Neuron (in vitro differentiated cells): ENCODE measurements at regions not wholly inside any gene's neighbourhood (a gene's known extent, or its start where the extent isn't known, plus 50 kb on each side); places are given as distances from the start of the nearest gene placed in this dataset.

Source experiments
- H2AFZ ChIP-seq: one replicate; pipeline ENCODE4 v1.6.1; 2013; ENCODE audit warnings: low read depth, mild to moderate bottlenecking, inconsistent platforms, low read length, moderate library complexity
- H3K27me3 ChIP-seq: one replicate; pipeline ENCODE4 v1.6.1; 2013; ENCODE audit warnings: low read length; ENCODE audit not compliant: insufficient read depth
- H3K36me3 ChIP-seq: one replicate; pipeline ENCODE4 v1.6.1; 2013; ENCODE audit warnings: low read length; ENCODE audit not compliant: insufficient read depth
- H3K4me1 ChIP-seq: one replicate; pipeline ENCODE4 v1.6.1; 2013; ENCODE audit warnings: low read length; ENCODE audit not compliant: insufficient read depth
- H3K4me3 ChIP-seq: 2 replicates; pipeline ENCODE4 v1.5.1; 2013; ENCODE audit warnings: mild to moderate bottlenecking, low read length, moderate library complexity
- H3K9me3 ChIP-seq: one replicate; pipeline ENCODE4 v1.6.1; 2013; ENCODE audit warnings: low read length

GRCh38 chr2:215717501-215718381, 281.9 kb upstream of the FN1 start:
- Histone ChIP-seq H3K4me1 (peaks cover 2% of the 10 kb centered on the region), H3K36me3 (no peaks in the 10 kb centered on the region), H3K9me3 (no peaks in the 10 kb centered on the region), H2AFZ (no peak overlapping the region), H3K4me3 (no peak overlapping the region), H3K27me3 (no peaks in the 10 kb centered on the region)

DNA sequence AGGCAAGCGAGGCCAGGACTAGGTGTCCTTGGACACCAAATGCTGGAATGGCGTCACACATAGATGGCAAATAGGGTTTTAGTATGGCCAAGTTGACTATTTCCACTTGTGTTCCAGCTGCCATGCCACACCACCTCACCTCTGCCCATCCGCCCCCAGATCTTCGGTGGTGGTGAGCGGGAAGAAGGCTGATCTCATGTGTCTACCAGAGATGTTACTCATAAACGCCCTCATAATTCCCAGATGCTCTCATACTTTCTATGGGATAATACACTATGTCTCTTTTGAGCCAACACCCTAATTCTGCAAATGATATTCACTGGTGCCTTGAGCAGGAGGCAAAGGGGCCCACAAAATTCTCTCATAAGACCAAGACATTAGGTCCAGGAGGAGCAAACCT, 281.1 kb upstream of the FN1 start:
- Histone ChIP-seq H2AFZ (no peak overlapping the region), H3K9me3 (no peaks in the 10 kb centered on the region), H3K27me3 (no peaks in the 10 kb centered on the region)

DNA sequence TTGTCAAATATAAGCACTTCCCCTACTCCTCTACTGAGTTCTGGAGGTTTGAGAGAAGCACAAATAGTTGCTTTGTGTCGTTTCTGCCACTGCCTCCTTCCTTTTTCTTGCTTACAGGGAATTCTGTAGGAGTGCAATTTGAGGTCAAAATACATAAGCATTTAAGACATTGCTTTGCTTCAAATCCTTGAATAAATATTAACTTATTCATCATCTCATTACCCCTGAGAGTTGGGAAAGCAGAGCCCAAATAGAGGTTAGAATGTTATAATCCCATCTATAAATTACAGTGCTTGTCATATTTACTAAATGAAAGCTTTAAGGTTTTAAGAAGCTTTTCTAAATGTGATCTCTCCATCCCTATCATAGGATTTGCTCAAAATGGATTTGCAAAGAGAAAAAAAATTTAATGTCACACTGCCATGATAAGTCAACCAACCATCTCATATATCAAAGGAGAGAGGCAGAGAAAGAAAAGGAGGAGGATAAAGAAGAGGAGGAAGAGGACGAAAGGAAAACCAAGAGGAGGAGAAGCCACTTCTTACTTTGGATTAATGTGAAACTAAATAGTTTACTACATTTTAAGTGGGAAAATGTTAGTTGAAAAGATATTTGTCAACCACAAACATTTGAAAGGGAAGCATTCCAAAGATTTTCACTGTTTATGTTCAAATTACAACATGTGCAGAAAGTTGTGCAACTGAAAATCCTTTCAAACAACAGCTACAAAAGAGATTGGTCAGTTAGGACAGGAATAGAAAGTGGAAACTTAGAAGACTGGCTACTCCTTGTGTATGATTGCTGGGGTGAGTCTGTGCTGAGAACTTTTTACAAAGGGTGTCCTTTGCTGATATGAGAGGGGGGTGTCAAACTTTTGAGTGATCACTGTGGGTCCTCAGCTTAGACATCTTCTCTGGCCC, 277.3 kb upstream of the FN1 start:
- Histone ChIP-seq H3K4me1 (peaks cover 1% of the 10 kb centered on the region), H3K9me3 (no peaks in the 10 kb centered on the region), H3K27me3 (no peaks in the 10 kb centered on the region), H2AFZ (peak overlapping the region; percentile 10), H3K36me3 (no peaks in the 10 kb centered on the region), H3K4me3 (no peak overlapping the region)

More for the DNA sequence above, 281.1 kb upstream of the FN1 start:
- H3K36me3 ChIP-seq, result no peaks in the 10 kb centered on the region
- no peak overlapping the region for H3K4me3 ChIP-seq
- H3K4me1 ChIP-seq, result peaks cover 2% of the 10 kb centered on the region

- no peaks in the 10 kb centered on the region for H3K27me3 ChIP-seq
- H3K4me1 ChIP-seq, result no peaks in the 10 kb centered on the region
- H2AFZ ChIP-seq, result no peak overlapping the region
- no peaks in the 10 kb centered on the region for H3K36me3 ChIP-seq
- H3K9me3 ChIP-seq, result no peaks in the 10 kb centered on the region
- H3K4me3 ChIP-seq, result no peak overlapping the region
Observed at GRCh38 chr2:215712219-215712868, 276.5 kb upstream of the FN1 start.

GRCh38 chr2:215711471-215712034, 275.7 kb upstream of the FN1 start:
- Histone ChIP-seq H3K4me3 (no peak overlapping the region), H3K27me3 (no peaks in the 10 kb centered on the region), H3K9me3 (no peaks in the 10 kb centered on the region), H2AFZ (peak overlapping the region; percentile 3), H3K4me1 (no peaks in the 10 kb centered on the region), H3K36me3 (no peaks in the 10 kb centered on the region)

- H3K4me3 ChIP-seq, result no peak overlapping the region
- no peaks in the 10 kb centered on the region for H3K9me3 ChIP-seq
- no peaks in the 10 kb centered on the region for H3K27me3 ChIP-seq
- H3K4me1 ChIP-seq, result no peaks in the 10 kb centered on the region
- no peak overlapping the region for H2AFZ ChIP-seq
- H3K36me3 ChIP-seq, result no peaks in the 10 kb centered on the region
Observed at GRCh38 chr2:215707608-215708007, 271.7 kb upstream of the FN1 start.

- Histone ChIP-seq H3K4me3 (no peak overlapping the region), H3K36me3 (no peaks in the 10 kb centered on the region), H3K27me3 (no peaks in the 10 kb centered on the region)
Observed at GRCh38 chr2:215705771-215706361, 270.0 kb upstream of the FN1 start.

DNA sequence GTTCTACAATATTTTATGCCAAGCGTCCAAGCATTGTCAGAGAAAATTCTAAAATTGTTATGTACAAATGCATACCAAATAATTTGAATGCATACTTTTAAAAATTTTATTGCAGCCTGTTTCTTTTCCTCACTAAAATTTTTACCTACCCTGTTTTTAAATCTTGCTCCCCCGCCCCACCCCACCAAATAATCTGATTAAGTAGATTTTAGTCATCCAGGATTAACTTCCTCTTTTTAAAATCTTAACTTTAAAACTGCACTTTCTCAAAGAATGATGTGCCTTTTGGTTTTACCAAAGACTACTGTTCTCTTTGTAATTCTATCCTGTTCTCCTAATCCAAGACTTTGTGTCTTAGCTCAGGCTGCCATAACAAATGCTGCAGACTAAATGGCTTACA, 269.4 kb upstream of the FN1 start:
- Histone ChIP-seq H3K4me3 (no peak overlapping the region), H3K36me3 (no peaks in the 10 kb centered on the region), H3K27me3 (no peaks in the 10 kb centered on the region), H3K4me1 (no peaks in the 10 kb centered on the region), H2AFZ (no peak overlapping the region), H3K9me3 (no peaks in the 10 kb centered on the region)

More at GRCh38 chr2:215705771-215706361, 270.0 kb upstream of the FN1 start:
- Histone ChIP-seq H3K4me1 (no peaks in the 10 kb centered on the region), H3K9me3 (no peaks in the 10 kb centered on the region), H2AFZ (no peak overlapping the region)

- no peaks in the 10 kb centered on the region for H3K27me3 ChIP-seq
- no peaks in the 10 kb centered on the region for H3K36me3 ChIP-seq
- H3K4me1 ChIP-seq, result no peaks in the 10 kb centered on the region
- no peak overlapping the region for H3K4me3 ChIP-seq
- no peak overlapping the region for H2AFZ ChIP-seq
- peaks cover 2% of the 10 kb centered on the region for H3K9me3 ChIP-seq
Observed at GRCh38 chr2:215702116-215702902, 266.4 kb upstream of the FN1 start.

- Histone ChIP-seq H3K9me3 (peaks cover 2% of the 10 kb centered on the region), H2AFZ (no peak overlapping the region), H3K4me1 (no peaks in the 10 kb centered on the region), H3K4me3 (no peak overlapping the region), H3K36me3 (no peaks in the 10 kb centered on the region), H3K27me3 (no peaks in the 10 kb centered on the region)
Observed at GRCh38 chr2:215699700-215700538, 264.1 kb upstream of the FN1 start.

- no peak overlapping the region for H2AFZ ChIP-seq
- no peaks in the 10 kb centered on the region for H3K27me3 ChIP-seq
- peaks cover 2% of the 10 kb centered on the region for H3K9me3 ChIP-seq
- no peaks in the 10 kb centered on the region for H3K36me3 ChIP-seq
- no peak overlapping the region for H3K4me3 ChIP-seq
- no peaks in the 10 kb centered on the region for H3K4me1 ChIP-seq
Observed at GRCh38 chr2:215699018-215699417, 263.1 kb upstream of the FN1 start.
